ENCODE measurements at regions not wholly inside any gene's neighbourhood (a gene's known extent, or its start where the extent isn't known, plus 50 kb on each side); places are given as distances from the start of the nearest gene placed in this dataset.

GRCh38 chr12:115466076-115466475 is 782.1 kb upstream of the TBX3 start:
- Histone ChIP-seq H3K27ac (ENCODE audit: insufficient read depth in 1 of 2, low read depth in 1 of 2, low read length in 2 of 2, poor library complexity in 1 of 2, severe bottlenecking in 2 of 2) (no peak overlapping the region), H3K4me1 (ENCODE audit: control extremely low read depth in 1 of 4, control insufficient read depth in 4 of 4, insufficient read depth in 4 of 4, low read length in 3 of 4) (no peaks in the 10 kb centered on the region), H3K36me3 (ENCODE audit: control insufficient read depth in 4 of 4, insufficient read depth in 4 of 4, low read length in 3 of 4) (no peaks in the 10 kb centered on the region), H3K27me3 (replicated peaks in 2 of 5; ENCODE audit: control insufficient read depth in 4 of 5, insufficient read depth in 5 of 5, low read length in 4 of 5) (peaks cover 0 to 4% (median 2%) of the 10 kb centered on the region in 5 experiments), H3K4me3 (ENCODE audit: control insufficient read depth in 1 of 7, extremely low read depth in 1 of 7, insufficient read depth in 4 of 7, low read depth in 2 of 7, low read length in 6 of 7) (no peak overlapping the region), H3K9me3 (ENCODE audit: control extremely low read depth in 1 of 5, control insufficient read depth in 4 of 5, insufficient read depth in 2 of 5, low read depth in 1 of 5, low read length in 4 of 5) (no peaks in the 10 kb centered on the region)
- 79% methylated on average over 3 of the region's 4 CpGs for WGBS (ENCODE audit: insufficient coverage)
- no peak for DNase-seq
- ChIA-PET POLR2A (no interaction called here), CTCF (no interaction called here)

GRCh38 chr12:115464661-115465060 is 780.7 kb upstream of the TBX3 start:
- POLR2A ChIA-PET: no interaction called here
- CTCF ChIA-PET: no interaction called here
- WGBS (ENCODE audit: insufficient coverage): 90% methylated on average over 7 of the region's 7 CpGs
- H3K4me1 ChIP-seq (ENCODE audit: control extremely low read depth in 1 of 4, control insufficient read depth in 4 of 4, insufficient read depth in 4 of 4, low read length in 3 of 4): no peaks in the 10 kb centered on the region
- no peaks in the 10 kb centered on the region for H3K9me3 ChIP-seq (ENCODE audit: control extremely low read depth in 1 of 5, control insufficient read depth in 4 of 5, insufficient read depth in 2 of 5, low read depth in 1 of 5, low read length in 4 of 5)
- peaks cover 0 to 4% (median 2%) of the 10 kb centered on the region in 5 experiments for H3K27me3 ChIP-seq (replicated peaks in 2 of 5; ENCODE audit: control insufficient read depth in 4 of 5, insufficient read depth in 5 of 5, low read length in 4 of 5)
- no peaks in the 10 kb centered on the region for H3K36me3 ChIP-seq (ENCODE audit: control insufficient read depth in 4 of 4, insufficient read depth in 4 of 4, low read length in 3 of 4)
- no peak overlapping the region for H3K4me3 ChIP-seq (ENCODE audit: control insufficient read depth in 1 of 7, extremely low read depth in 1 of 7, insufficient read depth in 4 of 7, low read depth in 2 of 7, low read length in 6 of 7)
- no peak overlapping the region for H3K27ac ChIP-seq (ENCODE audit: insufficient read depth in 1 of 2, low read depth in 1 of 2, low read length in 2 of 2, poor library complexity in 1 of 2, severe bottlenecking in 2 of 2)
- no peak for DNase-seq

- Histone ChIP-seq H3K27ac (ENCODE audit: insufficient read depth in 1 of 2, low read depth in 1 of 2, low read length in 2 of 2, poor library complexity in 1 of 2, severe bottlenecking in 2 of 2) (no peak overlapping the region), H3K4me1 (ENCODE audit: control extremely low read depth in 1 of 4, control insufficient read depth in 4 of 4, insufficient read depth in 4 of 4, low read length in 3 of 4) (no peaks in the 10 kb centered on the region), H3K4me3 (ENCODE audit: control insufficient read depth in 1 of 7, extremely low read depth in 1 of 7, insufficient read depth in 4 of 7, low read depth in 2 of 7, low read length in 6 of 7) (no peak overlapping the region), H3K9me3 (ENCODE audit: control extremely low read depth in 1 of 5, control insufficient read depth in 4 of 5, insufficient read depth in 2 of 5, low read depth in 1 of 5, low read length in 4 of 5) (no peaks in the 10 kb centered on the region), H3K27me3 (replicated peaks in 2 of 5; ENCODE audit: control insufficient read depth in 4 of 5, insufficient read depth in 5 of 5, low read length in 4 of 5) (peaks cover 0 to 4% (median 2%) of the 10 kb centered on the region in 5 experiments), H3K36me3 (ENCODE audit: control insufficient read depth in 4 of 4, insufficient read depth in 4 of 4, low read length in 3 of 4) (no peaks in the 10 kb centered on the region)
- ChIA-PET CTCF (no interaction called here), POLR2A (no interaction called here)
- DNase-seq: no peak
- WGBS (ENCODE audit: insufficient coverage): 66% methylated on average over 9 of the region's 9 CpGs
These were observed 780.2 kb upstream of the TBX3 start for GRCh38 chr12:115464111-115464581.

- H3K9me3 ChIP-seq (ENCODE audit: control extremely low read depth in 1 of 5, control insufficient read depth in 4 of 5, insufficient read depth in 2 of 5, low read depth in 1 of 5, low read length in 4 of 5): no peaks in the 10 kb centered on the region
- H3K4me1 ChIP-seq (ENCODE audit: control extremely low read depth in 1 of 4, control insufficient read depth in 4 of 4, insufficient read depth in 4 of 4, low read length in 3 of 4): no peaks in the 10 kb centered on the region
- H3K27ac ChIP-seq (ENCODE audit: insufficient read depth in 1 of 2, low read depth in 1 of 2, low read length in 2 of 2, poor library complexity in 1 of 2, severe bottlenecking in 2 of 2): no peak overlapping the region
- peaks cover 0 to 4% (median 3%) of the 10 kb centered on the region in 5 experiments for H3K27me3 ChIP-seq (replicated peaks in 2 of 5; ENCODE audit: control insufficient read depth in 4 of 5, insufficient read depth in 5 of 5, low read length in 4 of 5)
- no peaks in the 10 kb centered on the region for H3K36me3 ChIP-seq (ENCODE audit: control insufficient read depth in 4 of 4, insufficient read depth in 4 of 4, low read length in 3 of 4)
- ChIA-PET POLR2A (no interaction called here), CTCF (no interaction called here)
- no peak for DNase-seq
- H3K4me3 ChIP-seq (ENCODE audit: control insufficient read depth in 1 of 7, extremely low read depth in 1 of 7, insufficient read depth in 4 of 7, low read depth in 2 of 7, low read length in 6 of 7): no peak overlapping the region
These were observed 777.4 kb upstream of the TBX3 start for GRCh38 chr12:115461401-115461800.

GRCh38 chr12:115457798-115458197 is 773.8 kb upstream of the TBX3 start:
- H3K36me3 ChIP-seq (ENCODE audit: control insufficient read depth in 4 of 4, insufficient read depth in 4 of 4, low read length in 3 of 4): no peaks in the 10 kb centered on the region
- no peaks in the 10 kb centered on the region for H3K9me3 ChIP-seq (ENCODE audit: control extremely low read depth in 1 of 5, control insufficient read depth in 4 of 5, insufficient read depth in 2 of 5, low read depth in 1 of 5, low read length in 4 of 5)
- 90% methylated on average over 3 of the region's 3 CpGs for WGBS (ENCODE audit: insufficient coverage)
- ChIA-PET CTCF (no interaction called here), POLR2A (no interaction called here)
- H3K27me3 ChIP-seq (replicated peaks in 2 of 5; ENCODE audit: control insufficient read depth in 4 of 5, insufficient read depth in 5 of 5, low read length in 4 of 5): peaks cover 0 to 15% (median 11%) of the 10 kb centered on the region in 5 experiments
- H3K27ac ChIP-seq (ENCODE audit: insufficient read depth in 1 of 2, low read depth in 1 of 2, low read length in 2 of 2, poor library complexity in 1 of 2, severe bottlenecking in 2 of 2): no peak overlapping the region
- H3K4me3 ChIP-seq (ENCODE audit: control insufficient read depth in 1 of 7, extremely low read depth in 1 of 7, insufficient read depth in 4 of 7, low read depth in 2 of 7, low read length in 6 of 7): no peak overlapping the region
- H3K4me1 ChIP-seq (ENCODE audit: control extremely low read depth in 1 of 4, control insufficient read depth in 4 of 4, insufficient read depth in 4 of 4, low read length in 3 of 4): no peaks in the 10 kb centered on the region
- no peak for DNase-seq

GRCh38 chr12:115456946-115457689 is 773.1 kb upstream of the TBX3 start:
- peaks cover 0 to 21% (median 14%) of the 10 kb centered on the region in 5 experiments for H3K27me3 ChIP-seq (replicated peaks in 2 of 5; ENCODE audit: control insufficient read depth in 4 of 5, insufficient read depth in 5 of 5, low read length in 4 of 5)
- H3K4me1 ChIP-seq (ENCODE audit: control extremely low read depth in 1 of 4, control insufficient read depth in 4 of 4, insufficient read depth in 4 of 4, low read length in 3 of 4): peaks cover 0 to 2% (median under 1%) of the 10 kb centered on the region in 4 experiments
- H3K27ac ChIP-seq (ENCODE audit: insufficient read depth in 1 of 2, low read depth in 1 of 2, low read length in 2 of 2, poor library complexity in 1 of 2, severe bottlenecking in 2 of 2): no peak overlapping the region
- no peaks in the 10 kb centered on the region for H3K36me3 ChIP-seq (ENCODE audit: control insufficient read depth in 4 of 4, insufficient read depth in 4 of 4, low read length in 3 of 4)
- no peak for DNase-seq
- H3K9me3 ChIP-seq (ENCODE audit: control extremely low read depth in 1 of 5, control insufficient read depth in 4 of 5, insufficient read depth in 2 of 5, low read depth in 1 of 5, low read length in 4 of 5): no peaks in the 10 kb centered on the region
- 76% methylated on average over 8 of the region's 8 CpGs for WGBS (ENCODE audit: insufficient coverage)
- H3K4me3 ChIP-seq (ENCODE audit: control insufficient read depth in 1 of 7, extremely low read depth in 1 of 7, insufficient read depth in 4 of 7, low read depth in 2 of 7, low read length in 6 of 7): no peak overlapping the region
- CTCF ChIA-PET: no interaction called here
- POLR2A ChIA-PET: no interaction called here

- Histone ChIP-seq H3K9me3 (ENCODE audit: control extremely low read depth in 1 of 5, control insufficient read depth in 4 of 5, insufficient read depth in 2 of 5, low read depth in 1 of 5, low read length in 4 of 5) (no peaks in the 10 kb centered on the region), H3K4me3 (ENCODE audit: control insufficient read depth in 1 of 7, extremely low read depth in 1 of 7, insufficient read depth in 4 of 7, low read depth in 2 of 7, low read length in 6 of 7) (no peak overlapping the region), H3K27me3 (replicated peaks in 2 of 5; ENCODE audit: control insufficient read depth in 4 of 5, insufficient read depth in 5 of 5, low read length in 4 of 5) (peaks cover 2 to 38% (median 20%) of the 10 kb centered on the region in 5 experiments), H3K27ac (ENCODE audit: insufficient read depth in 1 of 2, low read depth in 1 of 2, low read length in 2 of 2, poor library complexity in 1 of 2, severe bottlenecking in 2 of 2) (no peak overlapping the region), H3K4me1 (ENCODE audit: control extremely low read depth in 1 of 4, control insufficient read depth in 4 of 4, insufficient read depth in 4 of 4, low read length in 3 of 4) (peaks cover 0 to 7% (median 3%) of the 10 kb centered on the region in 4 experiments), H3K36me3 (ENCODE audit: control insufficient read depth in 4 of 4, insufficient read depth in 4 of 4, low read length in 3 of 4) (no peaks in the 10 kb centered on the region)
- 91% methylated on average over 8 of the region's 8 CpGs for WGBS (ENCODE audit: insufficient coverage)
- ChIA-PET CTCF (no interaction called here), POLR2A (no interaction called here)
- no peak for DNase-seq
These were observed 771.3 kb upstream of the TBX3 start for GRCh38 chr12:115455268-115455681.
